HFF-Myc (cell line): ENCODE measurements at regions not wholly inside any gene's neighbourhood (a gene's known extent, or its start where the extent isn't known, plus 50 kb on each side); places are given as distances from the start of the nearest gene placed in this dataset.

Source experiments
- DNase-seq: peaks from one replicate; pipeline ENCODE4 v3.0.0-alpha.2; 2011; ENCODE audit warnings: low read depth; ENCODE audit errors: extremely low read depth
- H3K4me3 ChIP-seq: replicated peaks from 2 replicates; pipeline ENCODE4 v1.5.1; 2011; ENCODE audit warnings: low read depth, mild to moderate bottlenecking, control low read depth, low read length
- TF ChIP-seq, protein P1 (sequence below): IDR thresholded peaks from 2 replicates; pipeline ENCODE4 v1.5.1; 2012; ENCODE audit warnings: mild to moderate bottlenecking, low read depth, low read length, control low read depth; ENCODE audit errors: missing control alignments

GRCh38 chr4:14368391-14368790 is 633.9 kb upstream of the CPEB2 start:
- DNase-seq, result no peak
- TF ChIP-seq, protein P1, sequence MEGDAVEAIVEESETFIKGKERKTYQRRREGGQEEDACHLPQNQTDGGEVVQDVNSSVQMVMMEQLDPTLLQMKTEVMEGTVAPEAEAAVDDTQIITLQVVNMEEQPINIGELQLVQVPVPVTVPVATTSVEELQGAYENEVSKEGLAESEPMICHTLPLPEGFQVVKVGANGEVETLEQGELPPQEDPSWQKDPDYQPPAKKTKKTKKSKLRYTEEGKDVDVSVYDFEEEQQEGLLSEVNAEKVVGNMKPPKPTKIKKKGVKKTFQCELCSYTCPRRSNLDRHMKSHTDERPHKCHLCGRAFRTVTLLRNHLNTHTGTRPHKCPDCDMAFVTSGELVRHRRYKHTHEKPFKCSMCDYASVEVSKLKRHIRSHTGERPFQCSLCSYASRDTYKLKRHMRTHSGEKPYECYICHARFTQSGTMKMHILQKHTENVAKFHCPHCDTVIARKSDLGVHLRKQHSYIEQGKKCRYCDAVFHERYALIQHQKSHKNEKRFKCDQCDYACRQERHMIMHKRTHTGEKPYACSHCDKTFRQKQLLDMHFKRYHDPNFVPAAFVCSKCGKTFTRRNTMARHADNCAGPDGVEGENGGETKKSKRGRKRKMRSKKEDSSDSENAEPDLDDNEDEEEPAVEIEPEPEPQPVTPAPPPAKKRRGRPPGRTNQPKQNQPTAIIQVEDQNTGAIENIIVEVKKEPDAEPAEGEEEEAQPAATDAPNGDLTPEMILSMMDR, result no peak
- no peak overlapping the region for H3K4me3 ChIP-seq

- TF ChIP-seq, protein P1, result no peak
- DNase-seq, result no peak
- no peak overlapping the region for H3K4me3 ChIP-seq
These were observed 631.1 kb upstream of the CPEB2 start for GRCh38 chr4:14371131-14371530.

DNA sequence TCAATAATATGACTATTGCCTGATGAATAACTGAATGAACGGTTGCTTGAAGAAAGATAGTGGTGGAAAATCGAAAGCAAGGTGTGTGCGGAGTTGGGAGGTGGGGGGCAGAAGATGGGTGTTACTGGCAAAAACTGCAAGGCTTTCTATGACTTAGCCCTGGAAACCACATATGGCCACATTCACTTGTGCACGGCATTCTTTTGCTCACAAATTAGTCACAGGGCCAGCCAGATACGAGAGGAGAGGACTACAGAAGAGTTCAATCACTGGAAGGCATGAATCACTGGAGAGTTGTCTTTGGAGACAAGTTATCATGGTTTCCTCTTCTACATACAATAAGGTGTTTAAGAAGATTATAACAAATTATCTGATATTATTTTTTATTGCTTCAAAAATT is 626.5 kb upstream of the CPEB2 start:
- DNase-seq, result no peak
- no peak overlapping the region for H3K4me3 ChIP-seq
- TF ChIP-seq, protein P1, result no peak

DNA sequence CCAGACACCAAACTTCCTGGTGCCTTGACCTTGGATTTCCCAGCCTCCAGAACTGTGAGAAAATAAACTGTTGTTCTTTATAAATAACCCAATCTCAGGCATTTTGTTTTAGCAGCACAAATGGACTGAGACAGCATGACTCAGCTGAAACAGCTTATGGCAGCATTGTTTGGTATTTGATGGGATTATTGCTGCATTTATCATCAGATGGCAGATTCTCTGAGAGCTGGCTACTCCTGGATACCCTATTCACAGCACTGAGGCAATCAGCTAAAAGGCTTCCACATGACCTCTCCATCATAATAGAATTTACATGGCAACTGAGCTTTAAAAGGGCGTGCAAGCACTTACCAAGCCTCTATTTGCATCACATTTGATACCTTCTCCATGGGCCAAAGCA is 623.1 kb upstream of the CPEB2 start:
- DNase-seq, result no peak
- no peak overlapping the region for H3K4me3 ChIP-seq
- TF ChIP-seq, protein P1, result no peak

- no peak for DNase-seq
These were observed 618.6 kb upstream of the CPEB2 start for GRCh38 chr4:14383652-14384051.

DNA sequence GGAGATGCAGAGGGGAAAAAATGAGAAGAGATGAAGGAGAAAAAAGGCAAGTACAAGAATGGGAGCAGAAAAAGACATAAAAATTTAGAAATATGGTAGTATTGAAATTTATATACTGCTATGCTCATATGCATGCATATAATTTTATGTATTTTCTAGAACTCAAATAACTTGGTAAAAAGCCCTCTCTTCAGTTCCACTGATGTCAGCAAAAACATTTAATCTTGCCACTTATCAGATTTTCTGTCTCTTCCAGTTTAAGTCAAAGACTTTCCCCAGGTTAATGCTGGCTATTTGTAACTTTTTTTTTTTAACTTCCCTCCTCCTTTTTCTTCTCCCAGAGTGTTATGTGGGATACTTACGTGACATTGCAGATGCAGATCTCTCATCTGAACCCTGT is 617.5 kb upstream of the CPEB2 start:
- no peak for DNase-seq
- TF ChIP-seq, protein P1, result no peak
- H3K4me3 ChIP-seq, result no peak overlapping the region

More at GRCh38 chr4:14383652-14384051, 618.6 kb upstream of the CPEB2 start:
- TF ChIP-seq, protein P1, result no peak
- no peak overlapping the region for H3K4me3 ChIP-seq

- DNase-seq, result no peak
- TF ChIP-seq, protein P1, result no peak
- H3K4me3 ChIP-seq, result no peak overlapping the region
These were observed 616.1 kb upstream of the CPEB2 start for GRCh38 chr4:14386196-14386595.
